ENCODE measurements at regions not wholly inside any gene's neighbourhood (a gene's known extent, or its start where the extent isn't known, plus 50 kb on each side); places are given as distances from the start of the nearest gene placed in this dataset.

DNA sequence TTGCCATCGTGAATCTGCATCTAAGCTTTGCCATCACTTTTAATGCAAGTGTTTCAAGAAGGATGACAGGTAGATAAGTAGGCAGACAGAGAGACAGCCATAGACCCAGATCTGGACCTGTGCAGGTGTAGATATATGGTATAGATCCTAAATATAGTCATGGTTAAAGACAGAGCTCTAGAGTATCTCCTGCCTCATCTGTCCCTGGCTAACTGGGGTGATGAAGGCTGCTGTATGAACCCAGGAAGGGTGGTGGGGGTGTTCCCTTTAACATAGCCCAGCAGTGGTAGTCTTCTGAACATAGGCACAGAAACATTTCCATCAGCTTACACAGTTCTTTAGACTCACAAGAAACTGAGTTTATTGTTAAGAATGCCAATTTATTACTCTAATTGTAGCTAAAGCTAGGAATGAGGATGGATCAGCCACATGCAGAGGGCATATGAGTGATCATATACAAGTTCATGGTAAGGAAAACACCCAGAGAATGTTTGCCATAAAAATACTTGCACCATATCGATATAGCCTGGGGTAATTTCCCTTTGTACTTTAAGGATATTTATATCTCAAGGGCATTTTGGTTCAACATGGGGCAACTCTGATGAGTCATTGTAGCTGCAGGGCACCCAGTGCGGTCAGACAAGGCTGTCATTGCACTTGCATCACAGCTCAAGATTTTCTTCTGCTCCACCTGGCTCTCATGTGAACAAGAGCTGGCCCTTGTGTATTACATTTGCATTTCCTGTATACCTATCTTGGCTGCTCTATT, 587.2 kb downstream of the EPM2A start:
- Mint-ChIP-seq H3K36me3 (ENCODE audit: low read depth) (no peaks in the 10 kb centered on the region), H3K27ac (no peak overlapping the region), H3K9me3 (no peaks in the 10 kb centered on the region), H3K27me3 (ENCODE audit: insufficient read depth, low read depth, poor library complexity) (no peaks in the 10 kb centered on the region), H3K4me3 (no peak overlapping the region), H3K4me1 (peaks cover 17% of the 10 kb centered on the region)
- Histone ChIP-seq H3K4me3 (no peak overlapping the region), H3K79me2 (replicated peaks; ENCODE audit: insufficient read depth) (no peaks in the 10 kb centered on the region), H3K4me1 (ENCODE audit: insufficient read depth) (peaks cover 1% of the 10 kb centered on the region; the same call in 1 of the 2 replicates), H3K27me3 (ENCODE audit: insufficient read depth) (no peaks in the 10 kb centered on the region), H3K4me2 (no peak overlapping the region), H3K27ac (ENCODE audit: low read depth) (no peak overlapping the region), H2AFZ (no peak overlapping the region), H3K9me2 (ENCODE audit: insufficient read depth) (no peaks in the 10 kb centered on the region), H4K20me1 (replicated peaks; ENCODE audit: insufficient read depth) (no peaks in the 10 kb centered on the region), H3K36me3 (ENCODE audit: insufficient read depth) (no peaks in the 10 kb centered on the region), H3F3A (replicated peaks; ENCODE audit: low read depth) (no peaks in the 10 kb centered on the region)
- DNase-seq (ENCODE audit: low spot score) (peak; percentile 25), ATAC-seq (no peak)
- no peak for TF ChIP-seq STAT1 (IDR thresholded peaks at IDR 0.05; ENCODE audit: unreplicated experiment)
- TF ChIP-seq POLR2AphosphoS5 (IDR thresholded peaks at IDR 0.05; ENCODE audit: low read depth) = no peak
- TF ChIP-seq, protein P1, sequence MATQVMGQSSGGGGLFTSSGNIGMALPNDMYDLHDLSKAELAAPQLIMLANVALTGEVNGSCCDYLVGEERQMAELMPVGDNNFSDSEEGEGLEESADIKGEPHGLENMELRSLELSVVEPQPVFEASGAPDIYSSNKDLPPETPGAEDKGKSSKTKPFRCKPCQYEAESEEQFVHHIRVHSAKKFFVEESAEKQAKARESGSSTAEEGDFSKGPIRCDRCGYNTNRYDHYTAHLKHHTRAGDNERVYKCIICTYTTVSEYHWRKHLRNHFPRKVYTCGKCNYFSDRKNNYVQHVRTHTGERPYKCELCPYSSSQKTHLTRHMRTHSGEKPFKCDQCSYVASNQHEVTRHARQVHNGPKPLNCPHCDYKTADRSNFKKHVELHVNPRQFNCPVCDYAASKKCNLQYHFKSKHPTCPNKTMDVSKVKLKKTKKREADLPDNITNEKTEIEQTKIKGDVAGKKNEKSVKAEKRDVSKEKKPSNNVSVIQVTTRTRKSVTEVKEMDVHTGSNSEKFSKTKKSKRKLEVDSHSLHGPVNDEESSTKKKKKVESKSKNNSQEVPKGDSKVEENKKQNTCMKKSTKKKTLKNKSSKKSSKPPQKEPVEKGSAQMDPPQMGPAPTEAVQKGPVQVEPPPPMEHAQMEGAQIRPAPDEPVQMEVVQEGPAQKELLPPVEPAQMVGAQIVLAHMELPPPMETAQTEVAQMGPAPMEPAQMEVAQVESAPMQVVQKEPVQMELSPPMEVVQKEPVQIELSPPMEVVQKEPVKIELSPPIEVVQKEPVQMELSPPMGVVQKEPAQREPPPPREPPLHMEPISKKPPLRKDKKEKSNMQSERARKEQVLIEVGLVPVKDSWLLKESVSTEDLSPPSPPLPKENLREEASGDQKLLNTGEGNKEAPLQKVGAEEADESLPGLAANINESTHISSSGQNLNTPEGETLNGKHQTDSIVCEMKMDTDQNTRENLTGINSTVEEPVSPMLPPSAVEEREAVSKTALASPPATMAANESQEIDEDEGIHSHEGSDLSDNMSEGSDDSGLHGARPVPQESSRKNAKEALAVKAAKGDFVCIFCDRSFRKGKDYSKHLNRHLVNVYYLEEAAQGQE (IDR thresholded peaks at IDR 0.05; ENCODE audit: unreplicated experiment) = no peak
- no peak for TF ChIP-seq JUNB (IDR thresholded peaks at IDR 0.05; ENCODE audit: unreplicated experiment)
- TF ChIP-seq CREB1 (CRISPR knock-in tag; IDR thresholded peaks at IDR 0.05; ENCODE audit: low read depth) = no peak
- no peak for TF ChIP-seq NANOG (IDR thresholded peaks at IDR 0.05; ENCODE audit: borderline replicate concordance)
- TF ChIP-seq ZNF114 (CRISPR knock-in tag; IDR thresholded peaks at IDR 0.05) = no peak
- no peak for TF ChIP-seq ZNF331 (CRISPR knock-in tag; IDR thresholded peaks at IDR 0.05; ENCODE audit: low read depth)
- no peak for TF ChIP-seq EZH2 (IDR thresholded peaks at IDR 0.05; ENCODE audit: low read depth, unreplicated experiment)
- TF ChIP-seq, protein P2, sequence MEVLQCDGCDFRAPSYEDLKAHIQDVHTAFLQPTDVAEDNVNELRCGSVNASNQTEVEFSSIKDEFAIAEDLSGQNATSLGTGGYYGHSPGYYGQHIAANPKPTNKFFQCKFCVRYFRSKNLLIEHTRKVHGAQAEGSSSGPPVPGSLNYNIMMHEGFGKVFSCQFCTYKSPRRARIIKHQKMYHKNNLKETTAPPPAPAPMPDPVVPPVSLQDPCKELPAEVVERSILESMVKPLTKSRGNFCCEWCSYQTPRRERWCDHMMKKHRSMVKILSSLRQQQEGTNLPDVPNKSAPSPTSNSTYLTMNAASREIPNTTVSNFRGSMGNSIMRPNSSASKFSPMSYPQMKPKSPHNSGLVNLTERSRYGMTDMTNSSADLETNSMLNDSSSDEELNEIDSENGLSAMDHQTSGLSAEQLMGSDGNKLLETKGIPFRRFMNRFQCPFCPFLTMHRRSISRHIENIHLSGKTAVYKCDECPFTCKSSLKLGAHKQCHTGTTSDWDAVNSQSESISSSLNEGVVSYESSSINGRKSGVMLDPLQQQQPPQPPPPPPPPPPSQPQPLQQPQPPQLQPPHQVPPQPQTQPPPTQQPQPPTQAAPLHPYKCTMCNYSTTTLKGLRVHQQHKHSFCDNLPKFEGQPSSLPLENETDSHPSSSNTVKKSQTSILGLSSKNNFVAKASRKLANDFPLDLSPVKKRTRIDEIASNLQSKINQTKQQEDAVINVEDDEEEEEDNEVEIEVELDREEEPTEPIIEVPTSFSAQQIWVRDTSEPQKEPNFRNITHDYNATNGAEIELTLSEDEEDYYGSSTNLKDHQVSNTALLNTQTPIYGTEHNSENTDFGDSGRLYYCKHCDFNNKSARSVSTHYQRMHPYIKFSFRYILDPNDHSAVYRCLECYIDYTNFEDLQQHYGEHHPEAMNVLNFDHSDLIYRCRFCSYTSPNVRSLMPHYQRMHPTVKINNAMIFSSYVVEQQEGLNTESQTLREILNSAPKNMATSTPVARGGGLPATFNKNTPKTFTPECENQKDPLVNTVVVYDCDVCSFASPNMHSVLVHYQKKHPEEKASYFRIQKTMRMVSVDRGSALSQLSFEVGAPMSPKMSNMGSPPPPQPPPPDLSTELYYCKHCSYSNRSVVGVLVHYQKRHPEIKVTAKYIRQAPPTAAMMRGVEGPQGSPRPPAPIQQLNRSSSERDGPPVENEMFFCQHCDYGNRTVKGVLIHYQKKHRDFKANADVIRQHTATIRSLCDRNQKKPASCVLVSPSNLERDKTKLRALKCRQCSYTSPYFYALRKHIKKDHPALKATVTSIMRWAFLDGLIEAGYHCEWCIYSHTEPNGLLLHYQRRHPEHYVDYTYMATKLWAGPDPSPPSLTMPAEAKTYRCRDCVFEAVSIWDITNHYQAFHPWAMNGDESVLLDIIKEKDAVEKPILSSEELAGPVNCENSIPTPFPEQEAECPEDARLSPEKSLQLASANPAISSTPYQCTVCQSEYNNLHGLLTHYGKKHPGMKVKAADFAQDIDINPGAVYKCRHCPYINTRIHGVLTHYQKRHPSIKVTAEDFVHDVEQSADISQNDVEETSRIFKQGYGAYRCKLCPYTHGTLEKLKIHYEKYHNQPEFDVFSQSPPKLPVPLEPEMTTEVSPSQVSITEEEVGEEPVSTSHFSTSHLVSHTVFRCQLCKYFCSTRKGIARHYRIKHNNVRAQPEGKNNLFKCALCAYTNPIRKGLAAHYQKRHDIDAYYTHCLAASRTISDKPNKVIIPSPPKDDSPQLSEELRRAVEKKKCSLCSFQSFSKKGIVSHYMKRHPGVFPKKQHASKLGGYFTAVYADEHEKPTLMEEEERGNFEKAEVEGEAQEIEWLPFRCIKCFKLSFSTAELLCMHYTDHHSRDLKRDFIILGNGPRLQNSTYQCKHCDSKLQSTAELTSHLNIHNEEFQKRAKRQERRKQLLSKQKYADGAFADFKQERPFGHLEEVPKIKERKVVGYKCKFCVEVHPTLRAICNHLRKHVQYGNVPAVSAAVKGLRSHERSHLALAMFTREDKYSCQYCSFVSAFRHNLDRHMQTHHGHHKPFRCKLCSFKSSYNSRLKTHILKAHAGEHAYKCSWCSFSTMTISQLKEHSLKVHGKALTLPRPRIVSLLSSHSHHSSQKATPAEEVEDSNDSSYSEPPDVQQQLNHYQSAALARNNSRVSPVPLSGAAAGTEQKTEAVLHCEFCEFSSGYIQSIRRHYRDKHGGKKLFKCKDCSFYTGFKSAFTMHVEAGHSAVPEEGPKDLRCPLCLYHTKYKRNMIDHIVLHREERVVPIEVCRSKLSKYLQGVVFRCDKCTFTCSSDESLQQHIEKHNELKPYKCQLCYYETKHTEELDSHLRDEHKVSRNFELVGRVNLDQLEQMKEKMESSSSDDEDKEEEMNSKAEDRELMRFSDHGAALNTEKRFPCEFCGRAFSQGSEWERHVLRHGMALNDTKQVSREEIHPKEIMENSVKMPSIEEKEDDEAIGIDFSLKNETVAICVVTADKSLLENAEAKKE (CRISPR knock-in tag; IDR thresholded peaks at IDR 0.05) = no peak
- no peak for TF ChIP-seq EZH2phosphoT487 (IDR thresholded peaks at IDR 0.05; ENCODE audit: unreplicated experiment)
- TF ChIP-seq, protein P3, sequence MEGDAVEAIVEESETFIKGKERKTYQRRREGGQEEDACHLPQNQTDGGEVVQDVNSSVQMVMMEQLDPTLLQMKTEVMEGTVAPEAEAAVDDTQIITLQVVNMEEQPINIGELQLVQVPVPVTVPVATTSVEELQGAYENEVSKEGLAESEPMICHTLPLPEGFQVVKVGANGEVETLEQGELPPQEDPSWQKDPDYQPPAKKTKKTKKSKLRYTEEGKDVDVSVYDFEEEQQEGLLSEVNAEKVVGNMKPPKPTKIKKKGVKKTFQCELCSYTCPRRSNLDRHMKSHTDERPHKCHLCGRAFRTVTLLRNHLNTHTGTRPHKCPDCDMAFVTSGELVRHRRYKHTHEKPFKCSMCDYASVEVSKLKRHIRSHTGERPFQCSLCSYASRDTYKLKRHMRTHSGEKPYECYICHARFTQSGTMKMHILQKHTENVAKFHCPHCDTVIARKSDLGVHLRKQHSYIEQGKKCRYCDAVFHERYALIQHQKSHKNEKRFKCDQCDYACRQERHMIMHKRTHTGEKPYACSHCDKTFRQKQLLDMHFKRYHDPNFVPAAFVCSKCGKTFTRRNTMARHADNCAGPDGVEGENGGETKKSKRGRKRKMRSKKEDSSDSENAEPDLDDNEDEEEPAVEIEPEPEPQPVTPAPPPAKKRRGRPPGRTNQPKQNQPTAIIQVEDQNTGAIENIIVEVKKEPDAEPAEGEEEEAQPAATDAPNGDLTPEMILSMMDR (conservative IDR thresholded peaks at IDR 0.05; ENCODE audit: low read depth in 2 of 2) = no peak
- TF ChIP-seq, protein P4, sequence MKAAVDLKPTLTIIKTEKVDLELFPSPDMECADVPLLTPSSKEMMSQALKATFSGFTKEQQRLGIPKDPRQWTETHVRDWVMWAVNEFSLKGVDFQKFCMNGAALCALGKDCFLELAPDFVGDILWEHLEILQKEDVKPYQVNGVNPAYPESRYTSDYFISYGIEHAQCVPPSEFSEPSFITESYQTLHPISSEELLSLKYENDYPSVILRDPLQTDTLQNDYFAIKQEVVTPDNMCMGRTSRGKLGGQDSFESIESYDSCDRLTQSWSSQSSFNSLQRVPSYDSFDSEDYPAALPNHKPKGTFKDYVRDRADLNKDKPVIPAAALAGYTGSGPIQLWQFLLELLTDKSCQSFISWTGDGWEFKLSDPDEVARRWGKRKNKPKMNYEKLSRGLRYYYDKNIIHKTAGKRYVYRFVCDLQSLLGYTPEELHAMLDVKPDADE (IDR thresholded peaks at IDR 0.05) = no peak

Data from GM23338 (cell line).